ENCODE measurements at regions not wholly inside any gene's neighbourhood (a gene's known extent, or its start where the extent isn't known, plus 50 kb on each side); places are given as distances from the start of the nearest gene placed in this dataset.

- H4K20me1 ChIP-seq (replicated peaks in 1 of 2; ENCODE audit: control insufficient read depth in 1 of 2, insufficient read depth in 2 of 2, low read length in 2 of 2): no peaks in the 10 kb centered on the region
- no peaks in the 10 kb centered on the region for H3K27me3 ChIP-seq (replicated peaks in 1 of 4; ENCODE audit: control insufficient read depth in 3 of 4, extremely low read depth in 1 of 4, insufficient read depth in 3 of 4, low read length in 3 of 4)
- 91% methylated on average over 3 of the region's 3 CpGs; no CpG with 5 or more reads in 1 of the 2 experiments for WGBS, 2 experiments (ENCODE audit: extremely low coverage in 1 of 2, insufficient coverage in 1 of 2, insufficient read length in 1 of 2, insufficient replicate concordance in 2 of 2, low coverage in 1 of 2, low lambda C conversion rate in 2 of 2, missing lambda C conversion rate in 1 of 2)
- H3K4me1 ChIP-seq (replicated peaks in 1 of 4; ENCODE audit: control insufficient read depth in 3 of 4, insufficient read depth in 4 of 4, low read length in 3 of 4): no peaks in the 10 kb centered on the region
- no peak overlapping the region for H3K27ac ChIP-seq (ENCODE audit: low read depth, low read length)
- POLR2A ChIA-PET (ENCODE audit: partially characterized antibody): no interaction called here
- H3K56ac ChIP-seq (replicated peaks; ENCODE audit: insufficient read length, low read depth, low read length): no peak overlapping the region
- no peak overlapping the region for H3K4me2 ChIP-seq (ENCODE audit: insufficient read depth in 1 of 2, low read depth in 2 of 2, low read length in 2 of 2)
- FAIRE-seq (no peak), DNase-seq (ENCODE audit: low read depth in 1 of 2, low spot score in 2 of 2) (no peak)
- no peak overlapping the region for H2AK5ac ChIP-seq (ENCODE audit: low read depth, low read length)
- H4K91ac ChIP-seq (replicated peaks; ENCODE audit: insufficient read length, low read length): no peak overlapping the region
- H3K14ac ChIP-seq (ENCODE audit: insufficient read length): no peak overlapping the region
- no peak overlapping the region for H3K18ac ChIP-seq (ENCODE audit: extremely low read depth, low read length)
- no peak overlapping the region for H2BK15ac ChIP-seq (ENCODE audit: low read length)
- no peak overlapping the region for H2BK5ac ChIP-seq (ENCODE audit: low read depth, low read length)
- no peak overlapping the region for H3K9ac ChIP-seq (replicated peaks in 1 of 4; ENCODE audit: extremely low read depth in 1 of 4, low read depth in 3 of 4, low read length in 3 of 4)
- H3K36me3 ChIP-seq (ENCODE audit: control insufficient read depth in 2 of 4, insufficient read depth in 4 of 4, low read length in 3 of 4): no peaks in the 10 kb centered on the region
- no peak overlapping the region for H3K4ac ChIP-seq (replicated peaks; ENCODE audit: insufficient read length, low read depth, low read length)
- CTCF ChIA-PET (ENCODE audit: partially characterized antibody): no interaction called here
- no peak overlapping the region for H3K4me3 ChIP-seq (ENCODE audit: extremely low read depth in 1 of 4, insufficient read depth in 2 of 4, low read depth in 3 of 4, low read length in 4 of 4)
- H4K8ac ChIP-seq (ENCODE audit: extremely low read depth, insufficient read depth, low read length): no peak overlapping the region
- no peak overlapping the region for H2BK20ac ChIP-seq (ENCODE audit: low read length)
- H3K79me1 ChIP-seq (ENCODE audit: low read depth, low read length): no peaks in the 10 kb centered on the region
- H2AFZ ChIP-seq (ENCODE audit: low read length): no peak overlapping the region
- no peak overlapping the region for H2BK120ac ChIP-seq (replicated peaks; ENCODE audit: low read depth, low read length)
- H3K23me2 ChIP-seq (ENCODE audit: low read depth, low read length): no peaks in the 10 kb centered on the region
- H3K23ac ChIP-seq (ENCODE audit: insufficient read length): no peak overlapping the region
- no peaks in the 10 kb centered on the region for H3K9me3 ChIP-seq (ENCODE audit: insufficient read depth in 2 of 2, low read depth in 1 of 2, low read length in 1 of 2)
- H4K5ac ChIP-seq (ENCODE audit: insufficient read length, low read depth, low read length): no peak overlapping the region
- no peaks in the 10 kb centered on the region for H3K79me2 ChIP-seq (ENCODE audit: control insufficient read depth in 1 of 2, insufficient read depth in 2 of 2, low read length in 2 of 2)
- no peak overlapping the region for H2BK12ac ChIP-seq (ENCODE audit: low read depth, low read length)
- TF ChIP-seq EP300 (IDR thresholded peaks at IDR 0.05; ENCODE audit: borderline replicate concordance in 1 of 2, low read depth in 2 of 2, low read length in 2 of 2) (no peak), EZH2 (IDR thresholded peaks at IDR 0.05; ENCODE audit: low read depth, low read length, severe bottlenecking) (no peak), RXRA (IDR thresholded peaks at IDR 0.05; ENCODE audit: insufficient read depth, low read depth, low read length) (no peak), RBBP5 (IDR thresholded peaks at IDR 0.05; ENCODE audit: borderline replicate concordance, low read depth, low read length) (no peak), KDM4A (IDR thresholded peaks at IDR 0.05; ENCODE audit: low read depth, low read length, severe bottlenecking) (no peak), USF2 (IDR thresholded peaks at IDR 0.05; ENCODE audit: low read length) (no peak), ATF3 (IDR thresholded peaks at IDR 0.05; ENCODE audit: insufficient read depth, low read depth, low read length) (no peak), RFX5 (IDR thresholded peaks at IDR 0.05; ENCODE audit: borderline replicate concordance, low read depth, low read length) (no peak), SIRT6 (IDR thresholded peaks at IDR 0.05; ENCODE audit: low read length) (no peak), RAD21 (IDR thresholded peaks at IDR 0.05 in 1 of 2, conservative IDR thresholded peaks at IDR 0.05 in 1 of 2; ENCODE audit: low read depth in 2 of 2, low read length in 2 of 2) (no peak), EGR1 (IDR thresholded peaks at IDR 0.05; ENCODE audit: borderline replicate concordance, low read depth, low read length) (no peak), FOSL1 (IDR thresholded peaks at IDR 0.05; ENCODE audit: insufficient read depth, low read depth, low read length) (no peak), CEBPB (IDR thresholded peaks at IDR 0.05; ENCODE audit: low read depth, low read length) (no peak)
Observed at GRCh38 chrX:146243041-146243440, 425.4 kb downstream of the SLITRK2 start.
